Lower leg skin (tissue), 3 donors: ENCODE measurements at regions not wholly inside any gene's neighbourhood (a gene's known extent, or its start where the extent isn't known, plus 50 kb on each side); places are given as distances from the start of the nearest gene placed in this dataset.
A peak's percentile ranks its signal among the peaks of the same experiment; 100 is the strongest.
"Not testable (repeated sequence)": the region's sequence is repeated elsewhere in the genome, so short reads cannot be mapped to it uniquely, and the experiment has no call there.

ENCODE experiments used
- DNase-seq, 2 donors: peaks; one replicate each; pipeline ENCODE4 v3.0.0-alpha.2; 2019; ENCODE audit warnings: low spot score in 2 of 2
- H3K4me3 ChIP-seq: fragments of 200-600 bp; sonication (generic); 2 replicates; pipeline ENCODE4 v1.5.1; 2017; ENCODE audit warnings: mild to moderate bottlenecking, low read depth; ENCODE audit not compliant: poor library complexity, severe bottlenecking
- WGBS, 2 donors: methylation state at CpG; one replicate each; pipeline ENCODE4 v1.1.5; 2018; 5-methylcytosine and 5-hydroxymethylcytosine counted together
- intact Hi-C: fragments of 100-400 bp; cut with DNase I; formaldehyde crosslinking; loops from one replicate; pipeline ENCODE4 v1.15.0; 2023; ENCODE audit warnings: low total_unique reads

- intact Hi-C loops, DNase-seq, H3K4me3 ChIP-seq: not testable (repeated sequence)
These were observed 52.0 kb downstream of the SYT15B start for GRCh38 chr10:47711428-47711827.

GRCh38 chr10:47710443-47710842 is 52.9 kb downstream of the SYT15B start:
- intact Hi-C loops, H3K4me3 ChIP-seq, DNase-seq: not testable (repeated sequence)
- no CpG with 5 or more reads among the region's 4 CpGs for WGBS, 2 donors

DNA sequence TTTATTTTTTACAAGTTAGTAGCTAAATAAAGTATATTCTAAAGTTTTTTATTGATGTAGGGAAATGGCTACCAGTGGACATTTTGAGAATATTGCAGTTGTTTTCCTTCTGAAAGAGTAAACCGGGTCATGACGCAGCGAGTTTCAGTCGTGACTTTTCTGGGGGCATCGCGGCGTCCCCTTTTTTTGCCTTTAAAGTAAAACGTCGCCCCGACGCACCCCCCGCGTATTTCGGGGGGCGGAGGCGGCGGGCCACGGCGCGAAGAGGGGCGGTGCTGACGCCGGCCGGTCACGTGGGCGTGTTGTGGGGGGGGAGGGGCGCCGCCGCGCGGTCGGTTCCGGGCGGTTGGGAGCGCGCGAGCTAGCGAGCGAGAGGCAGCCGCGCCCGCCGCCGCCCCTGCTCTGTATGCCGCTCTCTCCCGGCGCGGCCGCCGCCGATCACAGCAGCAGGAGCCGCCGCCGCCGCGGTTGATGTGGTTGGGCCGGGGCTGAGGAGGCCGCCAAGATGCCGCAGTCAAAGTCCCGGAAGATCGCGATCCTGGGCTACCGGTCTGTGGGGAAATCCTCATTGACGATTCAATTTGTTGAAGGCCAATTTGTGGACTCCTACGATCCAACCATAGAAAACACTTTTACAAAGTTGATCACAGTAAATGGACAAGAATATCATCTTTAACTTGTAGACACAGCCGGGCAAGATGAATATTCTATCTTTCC is 57.5 kb downstream of the SYT15B start:
- intact Hi-C loops, H3K4me3 ChIP-seq: not testable (repeated sequence)
- DNase-seq = peak; percentile 56 to 95
- 0% methylated on average over 7 to 9 of the region's 66 CpGs for WGBS, 2 donors

GRCh38 chr10:47701285-47701684 is 62.1 kb downstream of the SYT15B start:
- 47 to 57% methylated on average over 1 of the region's 1 CpG for WGBS, 2 donors
- DNase-seq, H3K4me3 ChIP-seq, intact Hi-C loops: not testable (repeated sequence)

GRCh38 chr10:47699854-47700253 is 63.5 kb downstream of the SYT15B start:
- DNase-seq, intact Hi-C loops, H3K4me3 ChIP-seq: not testable (repeated sequence)

DNA sequence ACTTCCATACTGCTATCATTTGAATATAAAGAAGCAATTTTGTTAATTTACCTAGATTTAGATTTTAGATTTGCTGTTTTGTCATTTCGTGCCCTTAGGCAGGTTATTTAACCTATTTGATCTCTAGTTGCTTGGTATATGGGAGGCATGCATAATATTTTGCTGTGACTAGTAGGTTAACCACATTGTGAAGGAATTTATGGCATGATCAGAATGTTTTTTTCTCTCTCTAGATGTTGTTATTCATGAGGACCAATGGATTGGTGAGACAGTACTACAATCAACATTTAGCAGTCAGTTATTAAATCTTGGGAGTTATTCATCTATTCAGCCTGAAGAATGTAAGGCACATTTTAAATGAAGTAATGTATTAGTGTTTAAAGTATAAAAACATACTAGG is 67.2 kb downstream of the SYT15B start:
- intact Hi-C loops = not testable (repeated sequence)

DNA sequence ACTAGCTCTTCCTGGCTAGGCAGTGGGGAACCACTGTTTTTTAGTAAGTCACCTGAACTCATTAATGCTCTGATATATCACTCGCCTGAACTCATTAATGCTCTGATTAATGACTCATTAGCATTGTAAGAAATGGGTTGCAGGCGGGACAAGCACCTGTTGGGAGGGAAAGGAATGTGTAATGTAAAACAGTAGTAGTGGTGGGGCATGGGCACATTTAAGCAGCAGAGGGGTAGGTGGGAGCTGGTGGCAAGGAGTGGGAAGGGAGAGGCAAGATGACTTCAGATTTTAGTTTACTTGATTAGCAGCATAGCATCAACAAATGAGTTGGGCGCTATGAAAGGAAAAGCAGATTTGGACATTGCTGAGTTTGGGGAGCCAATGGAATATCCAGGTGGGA is 68.2 kb downstream of the SYT15B start:
- H3K4me3 ChIP-seq, intact Hi-C loops, DNase-seq: not testable (repeated sequence)
- 64 to 82% methylated on average over 2 to 3 of the region's 3 CpGs for WGBS, 2 donors

More for the DNA sequence above, 67.2 kb downstream of the SYT15B start:
- not testable (repeated sequence) for H3K4me3 ChIP-seq, DNase-seq
- 65 to 67% methylated on average over 1 of the region's 1 CpG for WGBS, 2 donors

DNA sequence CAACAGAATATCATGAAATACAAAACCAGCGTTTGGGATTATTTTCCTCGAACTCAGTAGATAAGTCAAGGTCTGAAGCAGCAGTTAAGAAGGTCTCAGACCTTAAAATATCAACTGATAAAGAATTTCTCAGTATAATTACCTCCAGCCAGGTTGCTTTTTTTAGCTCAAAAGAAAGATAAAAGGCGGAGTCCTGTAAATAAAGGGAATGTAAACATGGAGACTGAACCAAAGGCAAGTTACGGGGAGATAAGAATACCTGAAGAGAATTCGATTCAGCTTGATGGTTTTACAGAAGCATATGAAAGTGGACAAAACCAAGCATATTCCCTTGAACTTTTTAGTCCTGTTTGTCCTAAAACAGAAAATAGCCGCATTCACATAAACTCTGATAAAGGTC is 73.1 kb downstream of the SYT15B start:
- intact Hi-C loops, DNase-seq, H3K4me3 ChIP-seq: not testable (repeated sequence)
- 64% methylated on average over 2 of the region's 6 CpGs; no CpG with 5 or more reads in 1 of the 2 donors for WGBS, 2 donors

DNA sequence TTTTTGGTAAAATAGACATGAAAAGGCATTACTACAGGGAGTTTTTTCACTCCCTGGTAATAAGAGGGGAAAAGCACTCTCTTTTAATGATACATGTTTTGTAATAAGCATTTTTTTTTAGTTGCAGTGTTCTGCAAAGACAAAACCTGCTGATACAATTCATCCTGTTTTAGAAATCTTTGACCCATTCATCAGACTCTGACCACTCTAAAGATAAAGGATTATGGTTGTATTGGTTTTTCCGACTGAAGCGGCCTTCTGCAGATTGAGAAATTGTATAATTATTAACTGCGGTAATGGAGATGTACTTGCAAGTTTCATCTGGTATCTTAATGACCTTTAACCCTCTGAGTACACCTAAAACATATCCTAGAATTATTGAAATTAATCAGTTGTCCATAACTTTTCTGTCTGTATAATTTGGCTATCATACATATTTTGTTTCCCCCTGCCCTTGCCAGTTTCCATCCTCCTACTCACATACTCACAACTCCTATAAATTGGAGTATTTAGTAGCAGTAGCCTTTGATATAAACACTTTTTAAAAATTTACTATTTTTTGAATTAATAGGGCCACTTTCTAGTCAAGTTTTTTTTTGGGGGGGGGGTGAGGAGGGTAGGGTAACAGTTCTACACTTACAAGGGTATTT is 79.4 kb downstream of the SYT15B start:
- intact Hi-C loops, H3K4me3 ChIP-seq, DNase-seq: not testable (repeated sequence)
- 84 to 93% methylated on average over 2 of the region's 3 CpGs for WGBS, 2 donors

GRCh38 chr10:47681638-47681990 is 81.8 kb downstream of the SYT15B start:
- DNase-seq, H3K4me3 ChIP-seq, intact Hi-C loops: not testable (repeated sequence)
- 100% methylated on average over 1 of the region's 6 CpGs; no CpG with 5 or more reads in 1 of the 2 donors for WGBS, 2 donors

DNA sequence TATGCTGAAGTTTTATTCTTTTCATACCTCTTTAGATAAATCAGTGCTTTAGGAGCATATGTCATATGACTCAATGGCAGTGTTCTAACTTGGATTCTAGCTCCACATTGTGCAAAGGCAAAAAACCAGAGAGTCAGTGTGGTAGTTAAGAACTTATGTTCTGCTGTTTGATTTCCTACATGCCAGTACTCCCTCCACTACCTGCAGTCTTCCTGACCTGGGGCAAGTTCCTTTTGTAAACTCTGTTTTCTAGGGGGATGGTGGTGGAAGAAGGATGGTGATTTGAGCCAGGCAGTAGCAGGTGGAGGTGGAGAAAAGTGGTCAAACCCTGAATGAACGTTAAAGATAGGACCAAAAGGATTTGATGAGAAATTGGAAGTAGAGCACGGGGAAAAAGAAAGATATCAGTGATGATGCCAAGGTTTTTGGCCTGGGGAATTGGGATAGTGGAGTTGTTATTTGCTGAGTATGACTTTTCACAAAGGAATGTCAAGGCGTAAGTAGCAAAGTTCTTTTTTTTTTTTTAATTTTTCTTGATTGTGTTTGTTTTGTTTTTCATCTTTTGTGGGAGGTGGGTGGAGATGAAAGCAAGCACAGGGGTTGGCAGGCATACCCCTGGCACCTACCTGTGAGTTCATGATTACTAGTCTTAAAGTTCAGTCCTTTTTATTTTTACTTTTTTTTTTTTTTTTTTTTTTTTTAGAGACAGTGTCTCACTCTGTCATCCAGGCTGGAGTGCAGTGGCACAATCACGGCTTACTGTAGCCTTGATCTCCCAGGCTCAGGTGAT is 82.3 kb downstream of the SYT15B start:
- DNase-seq, H3K4me3 ChIP-seq, intact Hi-C loops: not testable (repeated sequence)
- 26 to 34% methylated on average over 3 of the region's 4 CpGs for WGBS, 2 donors

DNA sequence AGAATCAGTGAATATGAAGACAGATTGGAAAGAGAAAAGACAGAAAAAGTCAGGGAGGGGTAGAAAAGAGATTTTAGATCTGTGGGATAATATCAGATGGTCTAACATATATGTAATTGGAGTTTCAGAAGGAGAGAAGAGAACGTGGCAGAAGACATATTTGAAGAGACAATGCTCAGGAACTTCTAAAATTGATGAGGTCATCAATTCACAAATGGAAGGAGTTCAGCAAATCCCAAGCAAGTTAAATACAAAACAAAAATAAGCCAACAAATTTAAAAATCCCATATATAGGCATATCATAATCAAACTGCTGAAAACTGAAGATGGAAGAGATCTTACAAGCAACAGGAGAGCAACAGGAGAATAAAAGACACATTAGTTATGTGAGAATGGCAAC is 87.3 kb downstream of the SYT15B start:
- H3K4me3 ChIP-seq, DNase-seq, intact Hi-C loops: not testable (repeated sequence)
- 73 to 89% methylated on average over 1 of the region's 1 CpG for WGBS, 2 donors

GRCh38 chr10:47675577-47675976 is 87.8 kb downstream of the SYT15B start:
- intact Hi-C loops, H3K4me3 ChIP-seq, DNase-seq: not testable (repeated sequence)

GRCh38 chr10:47673128-47673527 is 90.3 kb downstream of the SYT15B start:
- intact Hi-C loops, H3K4me3 ChIP-seq, DNase-seq: not testable (repeated sequence)
- WGBS, 2 donors = no CpG with 5 or more reads among the region's 1 CpG

DNA sequence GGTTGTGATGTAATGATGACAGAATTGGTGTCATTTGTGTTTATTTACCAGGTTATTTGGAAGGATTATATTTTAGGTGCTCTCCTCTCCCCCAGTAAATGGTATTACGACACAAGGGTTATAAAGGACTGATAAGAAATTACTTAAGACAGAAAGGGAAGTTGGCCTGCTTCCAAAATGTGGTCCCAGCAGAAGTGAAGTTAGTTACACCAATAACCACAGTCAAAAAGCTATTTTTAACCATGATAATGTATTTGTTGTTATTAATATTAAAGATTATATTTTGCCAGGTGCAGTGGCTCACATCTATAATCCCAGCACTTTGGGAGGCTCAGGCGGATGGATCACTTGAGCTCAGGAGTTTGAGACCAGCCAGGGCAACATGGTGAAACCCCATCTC is 92.5 kb downstream of the SYT15B start:
- DNase-seq, intact Hi-C loops, H3K4me3 ChIP-seq: not testable (repeated sequence)
- 80 to 95% methylated on average over 1 of the region's 2 CpGs for WGBS, 2 donors
